Fibroblast of lung (primary cell): ENCODE measurements at regions not wholly inside any gene's neighbourhood (a gene's known extent, or its start where the extent isn't known, plus 50 kb on each side); places are given as distances from the start of the nearest gene placed in this dataset.
A peak's percentile ranks its signal among the peaks of the same experiment; 100 is the strongest.

Experiments used
- DNase-seq, 2 donors: peaks; one replicate each; pipeline versions ENCODE4 v3.0.0 to v3.0.0-alpha.2; 2010; ENCODE audit warnings: low read depth in 2 of 2
- H2AFZ ChIP-seq: 2 replicates; pipeline ENCODE4 v1.5.1; 2012; ENCODE audit warnings: low read length, control low read depth, inconsistent platforms
- H3K27ac ChIP-seq: 2 replicates; pipeline ENCODE4 v1.5.1; 2011; ENCODE audit warnings: low read length, control low read depth; ENCODE audit not compliant: insufficient read depth
- H3K27me3 ChIP-seq: 2 replicates; pipeline ENCODE4 v1.5.1; 2011; ENCODE audit warnings: mild to moderate bottlenecking, low read length; ENCODE audit not compliant: control insufficient read depth, insufficient read depth
- H3K36me3 ChIP-seq: 2 replicates; pipeline ENCODE4 v1.5.1; 2011; ENCODE audit warnings: low read length; ENCODE audit not compliant: control insufficient read depth, insufficient read depth
- H3K4me1 ChIP-seq: 2 replicates; pipeline ENCODE4 v1.5.1; 2011; ENCODE audit warnings: low read length; ENCODE audit not compliant: control insufficient read depth, insufficient read depth; ENCODE audit errors: extremely low read depth
- H3K4me2 ChIP-seq: 2 replicates; pipeline ENCODE4 v1.5.1; 2011; ENCODE audit warnings: low read length, control low read depth; ENCODE audit not compliant: insufficient read depth; ENCODE audit errors: extremely low read depth
- H3K4me3 ChIP-seq, 4 experiments: fragments of 200-600 bp in 1 of 4; sonication (generic) in 1 of 4; replicated peaks in 1 of 4; 2 replicates each; pipeline ENCODE4 v1.5.1; 2011 to 2016; ENCODE audit warnings: low read length in 4 of 4, low read depth in 3 of 4, mild to moderate bottlenecking in 3 of 4, control low read depth in 2 of 4, inconsistent platforms in 1 of 4, mixed read lengths in 1 of 4; ENCODE audit not compliant: insufficient read depth in 1 of 4; ENCODE audit errors: control extremely low read depth in 1 of 4
- H3K79me2 ChIP-seq: 2 replicates; pipeline ENCODE4 v1.5.1; 2012; ENCODE audit warnings: mild to moderate bottlenecking, low read length, inconsistent platforms; ENCODE audit not compliant: control insufficient read depth, insufficient read depth
- H3K9ac ChIP-seq: 2 replicates; pipeline ENCODE4 v1.5.1; 2011; ENCODE audit warnings: mild to moderate bottlenecking, low read length, control low read depth; ENCODE audit not compliant: insufficient read depth
- H3K9me3 ChIP-seq: 2 replicates; pipeline ENCODE4 v1.5.1; 2012; ENCODE audit warnings: low read depth, low read length; ENCODE audit not compliant: control insufficient read depth, insufficient read depth
- H4K20me1 ChIP-seq: 2 replicates; pipeline ENCODE4 v1.5.1; 2011; ENCODE audit warnings: low read length; ENCODE audit not compliant: control insufficient read depth, insufficient read depth; ENCODE audit errors: extremely low read depth
- CTCF ChIP-seq, 2 donors: IDR thresholded peaks in 1 of 2; conservative IDR thresholded peaks in 1 of 2; 1 replicate in 1 of 2; 2 replicates in 1 of 2; pipeline ENCODE4 v1.5.1; 2011 to 2012; ENCODE audit warnings: low read length in 2 of 2, control low read depth in 1 of 2, inconsistent platforms in 1 of 2, low read depth in 1 of 2, mild to moderate bottlenecking in 1 of 2
- EZH2 ChIP-seq: IDR thresholded peaks from 2 replicates; pipeline ENCODE4 v1.5.1; 2012; ENCODE audit warnings: low read length, control low read depth, mild to moderate bottlenecking; ENCODE audit errors: missing control alignments

GRCh38 chr5:116763987-116764866 is 189.6 kb upstream of the SEMA6A start:
- Histone ChIP-seq H3K79me2 (no peaks in the 10 kb centered on the region), H3K9me3 (no peaks in the 10 kb centered on the region), H3K4me2 (no peak overlapping the region), H2AFZ (no peak overlapping the region), H3K4me3 (no peak overlapping the region), H3K4me1 (no peaks in the 10 kb centered on the region), H4K20me1 (no peaks in the 10 kb centered on the region), H3K9ac (no peak overlapping the region), H3K27ac (no peak overlapping the region), H3K27me3 (no peaks in the 10 kb centered on the region), H3K36me3 (no peaks in the 10 kb centered on the region)
- no peak for DNase-seq
- TF ChIP-seq EZH2 (no peak), CTCF (conservative IDR thresholded peaks at IDR 0.05 in 1 of 2, IDR thresholded peaks at IDR 0.05 in 1 of 2; ENCODE audit: low read depth in 1 of 2, low read length in 2 of 2) (no peak)

GRCh38 chr5:116759860-116760640 is 185.4 kb upstream of the SEMA6A start:
- H3K4me3 ChIP-seq, result no peak overlapping the region
- no peak for TF ChIP-seq CTCF (conservative IDR thresholded peaks at IDR 0.05 in 1 of 2, IDR thresholded peaks at IDR 0.05 in 1 of 2; ENCODE audit: low read depth in 1 of 2, low read length in 2 of 2)
- no peak for TF ChIP-seq EZH2

GRCh38 chr5:116757326-116757725 is 182.7 kb upstream of the SEMA6A start:
- H3K27ac ChIP-seq, result no peak overlapping the region
- no peak overlapping the region for H2AFZ ChIP-seq
- H3K79me2 ChIP-seq, result no peaks in the 10 kb centered on the region
- DNase-seq, result no peak
- H3K4me3 ChIP-seq, result no peak overlapping the region
- H4K20me1 ChIP-seq, result no peaks in the 10 kb centered on the region
- no peaks in the 10 kb centered on the region for H3K4me1 ChIP-seq
- H3K4me2 ChIP-seq, result no peak overlapping the region
- TF ChIP-seq EZH2, result no peak
- TF ChIP-seq CTCF (conservative IDR thresholded peaks at IDR 0.05 in 1 of 2, IDR thresholded peaks at IDR 0.05 in 1 of 2; ENCODE audit: low read depth in 1 of 2, low read length in 2 of 2), result no peak
- no peaks in the 10 kb centered on the region for H3K36me3 ChIP-seq
- no peaks in the 10 kb centered on the region for H3K27me3 ChIP-seq
- H3K9me3 ChIP-seq, result no peaks in the 10 kb centered on the region
- H3K9ac ChIP-seq, result no peak overlapping the region

More at GRCh38 chr5:116759860-116760640, 185.4 kb upstream of the SEMA6A start:
- Histone ChIP-seq H3K9ac (no peak overlapping the region), H3K4me2 (no peak overlapping the region), H3K9me3 (no peaks in the 10 kb centered on the region), H3K27me3 (no peaks in the 10 kb centered on the region), H2AFZ (no peak overlapping the region), H3K36me3 (no peaks in the 10 kb centered on the region), H4K20me1 (no peaks in the 10 kb centered on the region), H3K27ac (no peak overlapping the region), H3K4me1 (no peaks in the 10 kb centered on the region), H3K79me2 (no peaks in the 10 kb centered on the region)
- DNase-seq, result peak; percentile 11 to 72
